Putamen (tissue), 1 donor: ENCODE measurements at regions not wholly inside any gene's neighbourhood (a gene's known extent, or its start where the extent isn't known, plus 50 kb on each side); places are given as distances from the start of the nearest gene placed in this dataset.
A peak's percentile ranks its signal among the peaks of the same experiment; 100 is the strongest.

ENCODE experiments used
- DNase-seq: peaks from one replicate; pipeline ENCODE4 v3.0.0-alpha.2; 2016; ENCODE audit warnings: low spot score

GRCh38 chrX:88526385-88526784, 220.6 kb upstream of the CPXCR1 start:
- no peak for DNase-seq

- DNase-seq = no peak
These were observed 188.6 kb upstream of the CPXCR1 start for GRCh38 chrX:88558421-88558820.

GRCh38 chrX:88560673-88561330, 186.2 kb upstream of the CPXCR1 start:
- DNase-seq = no peak

GRCh38 chrX:88584283-88584682, 162.7 kb upstream of the CPXCR1 start:
- DNase-seq = no peak

GRCh38 chrX:88586317-88586716, 160.7 kb upstream of the CPXCR1 start:
- DNase-seq = no peak

- DNase-seq = no peak
These were observed 143.8 kb upstream of the CPXCR1 start for GRCh38 chrX:88603237-88603636.

GRCh38 chrX:88604433-88605221, 142.4 kb upstream of the CPXCR1 start:
- DNase-seq = no peak

- no peak for DNase-seq
These were observed 141.8 kb upstream of the CPXCR1 start for GRCh38 chrX:88605222-88605583.

- DNase-seq = no peak
These were observed 134.1 kb upstream of the CPXCR1 start for GRCh38 chrX:88612870-88613329.

GRCh38 chrX:88613338-88613737, 133.7 kb upstream of the CPXCR1 start:
- DNase-seq = peak; percentile 13

GRCh38 chrX:88621278-88621677, 125.7 kb upstream of the CPXCR1 start:
- DNase-seq = no peak

GRCh38 chrX:88655460-88655859, 91.6 kb upstream of the CPXCR1 start:
- no peak for DNase-seq

- DNase-seq = no peak
These were observed 86.2 kb upstream of the CPXCR1 start for GRCh38 chrX:88660836-88661235.

GRCh38 chrX:88672261-88672660, 74.8 kb upstream of the CPXCR1 start:
- DNase-seq = no peak
